ENCODE measurements at regions not wholly inside any gene's neighbourhood (a gene's known extent, or its start where the extent isn't known, plus 50 kb on each side); places are given as distances from the start of the nearest gene placed in this dataset.

- no peak overlapping the region for H3K4me2 ChIP-seq (ENCODE audit: low read length)
- POLR2A ChIA-PET, result no interaction called here
- H3K36me3 ChIP-seq (ENCODE audit: insufficient read depth, low read length), result no peaks in the 10 kb centered on the region
- no peak for DNase-seq (ENCODE audit: low spot score)
- no TSS peak for BruUV-seq (replicated peaks)
- H3K79me2 ChIP-seq (ENCODE audit: insufficient read depth, low read depth, low read length), result no peaks in the 10 kb centered on the region
- no peaks in the 10 kb centered on the region for H3K9me2 ChIP-seq (ENCODE audit: insufficient read depth, low read length)
- TF ChIP-seq CTCF (conservative IDR thresholded peaks at IDR 0.05; ENCODE audit: low read length) (no peak), EZH2phosphoT487 (IDR thresholded peaks at IDR 0.05; ENCODE audit: borderline replicate concordance, low read depth, low read length) (no peak)
- H3K4me1 ChIP-seq (ENCODE audit: insufficient read depth, low read length, poor library complexity, severe bottlenecking), result peaks cover 4% of the 10 kb centered on the region
- CTCF ChIA-PET (ENCODE audit: unreplicated experiment), result no interaction called here
- no peaks in the 10 kb centered on the region for H3K9me3 ChIP-seq (ENCODE audit: low read length)
- no peak overlapping the region for H3K4me3 ChIP-seq (ENCODE audit: low read depth, low read length, poor library complexity, severe bottlenecking)
- intact Hi-C loops (cut with micrococcal nuclease; ENCODE audit: unreplicated experiment), result loop anchor here (2.0 kb wide), 1 partner anchor 162 kb away; no protein-coding TSS in a partner anchor
- no peak overlapping the region for H3K27ac ChIP-seq (ENCODE audit: low read depth, low read length, poor library complexity, severe bottlenecking)
- H2AFZ ChIP-seq (ENCODE audit: low read length), result no peak overlapping the region
- H4K20me1 ChIP-seq (ENCODE audit: insufficient read depth, low read length), result no peaks in the 10 kb centered on the region
Measured at GRCh38 chr10:98332623-98333269, 64.8 kb upstream of the LOXL4 start.

- H3K4me3 ChIP-seq (ENCODE audit: low read depth, low read length, poor library complexity, severe bottlenecking), result no peak overlapping the region
- H3K4me1 ChIP-seq (ENCODE audit: insufficient read depth, low read length, poor library complexity, severe bottlenecking), result peaks cover 4% of the 10 kb centered on the region
- H3K36me3 ChIP-seq (ENCODE audit: insufficient read depth, low read length), result no peaks in the 10 kb centered on the region
- no peaks in the 10 kb centered on the region for H3K9me3 ChIP-seq (ENCODE audit: low read length)
- TF ChIP-seq CTCF (conservative IDR thresholded peaks at IDR 0.05; ENCODE audit: low read length) (peak; percentile 83), EZH2phosphoT487 (IDR thresholded peaks at IDR 0.05; ENCODE audit: borderline replicate concordance, low read depth, low read length) (no peak)
- peak; percentile 65 for DNase-seq (ENCODE audit: low spot score)
- POLR2A ChIA-PET, result no interaction called here
- H3K4me2 ChIP-seq (ENCODE audit: low read length), result no peak overlapping the region; the same call in 1 of the 2 replicates
- CTCF ChIA-PET (ENCODE audit: unreplicated experiment), result no interaction called here
- H4K20me1 ChIP-seq (ENCODE audit: insufficient read depth, low read length), result no peaks in the 10 kb centered on the region
- no TSS peak for BruUV-seq (replicated peaks)
- intact Hi-C loops (cut with micrococcal nuclease; ENCODE audit: unreplicated experiment), result loop anchor here (2.0 kb wide), 1 partner anchor 161 kb away; no protein-coding TSS in a partner anchor
- H3K9me2 ChIP-seq (ENCODE audit: insufficient read depth, low read length), result no peaks in the 10 kb centered on the region
- H2AFZ ChIP-seq (ENCODE audit: low read length), result no peak overlapping the region
- no peak overlapping the region for H3K27ac ChIP-seq (ENCODE audit: low read depth, low read length, poor library complexity, severe bottlenecking)
- no peaks in the 10 kb centered on the region for H3K79me2 ChIP-seq (ENCODE audit: insufficient read depth, low read depth, low read length)
Measured at GRCh38 chr10:98331885-98332284, 63.9 kb upstream of the LOXL4 start.

GRCh38 chr10:98330987-98331386, 63.0 kb upstream of the LOXL4 start:
- no peak overlapping the region for H2AFZ ChIP-seq (ENCODE audit: low read length)
- DNase-seq (ENCODE audit: low spot score), result no peak
- no peaks in the 10 kb centered on the region for H3K9me3 ChIP-seq (ENCODE audit: low read length)
- no peaks in the 10 kb centered on the region for H4K20me1 ChIP-seq (ENCODE audit: insufficient read depth, low read length)
- BruUV-seq (replicated peaks), result no TSS peak
- intact Hi-C loops (cut with micrococcal nuclease; ENCODE audit: unreplicated experiment), result no loop called here
- H3K4me1 ChIP-seq (ENCODE audit: insufficient read depth, low read length, poor library complexity, severe bottlenecking), result peaks cover 4% of the 10 kb centered on the region
- no peak overlapping the region for H3K4me3 ChIP-seq (ENCODE audit: low read depth, low read length, poor library complexity, severe bottlenecking)
- no peak overlapping the region for H3K4me2 ChIP-seq (ENCODE audit: low read length)
- TF ChIP-seq CTCF (conservative IDR thresholded peaks at IDR 0.05; ENCODE audit: low read length), result no peak
- no peak for TF ChIP-seq EZH2phosphoT487 (IDR thresholded peaks at IDR 0.05; ENCODE audit: borderline replicate concordance, low read depth, low read length)
- POLR2A ChIA-PET, result interaction anchor here (0.8 to 1.3 kb wide), 4 partner anchors 10 to 59 kb away, joined by 3 to 4 read pairs (median 4); no protein-coding TSS in a partner anchor
- H3K27ac ChIP-seq (ENCODE audit: low read depth, low read length, poor library complexity, severe bottlenecking), result no peak overlapping the region
- no peaks in the 10 kb centered on the region for H3K36me3 ChIP-seq (ENCODE audit: insufficient read depth, low read length)
- CTCF ChIA-PET (ENCODE audit: unreplicated experiment), result interaction anchor here (0.9 kb wide), 1 partner anchor 16 kb away, joined by 3 read pairs; no protein-coding TSS in a partner anchor
- no peaks in the 10 kb centered on the region for H3K79me2 ChIP-seq (ENCODE audit: insufficient read depth, low read depth, low read length)
- no peaks in the 10 kb centered on the region for H3K9me2 ChIP-seq (ENCODE audit: insufficient read depth, low read length)
